ENCODE measurements at regions not wholly inside any gene's neighbourhood (a gene's known extent, or its start where the extent isn't known, plus 50 kb on each side); places are given as distances from the start of the nearest gene placed in this dataset.

- DNase-seq: no peak
- no peaks in the 10 kb centered on the region for H3K36me3 Mint-ChIP-seq (ENCODE audit: insufficient read depth)
- H3K4me3 Mint-ChIP-seq: no peak overlapping the region
These were observed 377.6 kb upstream of the TRIB2 start for GRCh38 chr2:12338946-12339697.

DNA sequence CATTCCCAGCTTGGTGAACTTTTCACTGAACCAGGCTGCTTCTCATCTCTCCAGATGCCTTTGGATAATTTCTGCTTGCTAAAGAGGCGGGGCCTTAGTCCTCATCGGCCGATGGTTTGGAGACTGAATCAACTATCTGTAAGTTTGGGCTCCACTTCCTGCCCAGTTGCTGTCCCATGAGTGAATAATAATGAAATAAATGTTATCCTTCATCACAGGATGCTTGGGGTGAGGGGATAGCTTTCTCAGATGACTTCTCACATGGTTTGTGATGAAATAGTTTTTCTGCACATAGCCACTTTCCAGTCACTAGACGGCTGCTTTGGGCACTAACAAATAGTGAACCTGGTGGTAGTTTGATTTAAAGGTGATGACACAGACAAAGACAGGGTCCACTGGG lies 376.6 kb upstream of the TRIB2 start:
- Mint-ChIP-seq H3K9me3 (peaks cover 5% of the 10 kb centered on the region), H3K4me3 (no peak overlapping the region), H3K36me3 (ENCODE audit: insufficient read depth) (no peaks in the 10 kb centered on the region), H3K4me1 (ENCODE audit: low read depth) (no peaks in the 10 kb centered on the region), H3K27me3 (ENCODE audit: low read depth) (no peaks in the 10 kb centered on the region)
- DNase-seq (no peak), ATAC-seq (no peak)

More at GRCh38 chr2:12338946-12339697, 377.6 kb upstream of the TRIB2 start:
- H3K9me3 Mint-ChIP-seq: no peaks in the 10 kb centered on the region
- no peaks in the 10 kb centered on the region for H3K27me3 Mint-ChIP-seq (ENCODE audit: low read depth)
- H3K4me1 Mint-ChIP-seq (ENCODE audit: low read depth): peaks cover 9% of the 10 kb centered on the region
- ATAC-seq: no peak

GRCh38 chr2:12341215-12341614 lies 375.5 kb upstream of the TRIB2 start:
- H3K9me3 Mint-ChIP-seq: peaks cover 5% of the 10 kb centered on the region
- H3K27me3 Mint-ChIP-seq (ENCODE audit: low read depth): no peaks in the 10 kb centered on the region
- no peaks in the 10 kb centered on the region for H3K4me1 Mint-ChIP-seq (ENCODE audit: low read depth)
- ATAC-seq: no peak
- no peaks in the 10 kb centered on the region for H3K36me3 Mint-ChIP-seq (ENCODE audit: insufficient read depth)
- H3K4me3 Mint-ChIP-seq: no peak overlapping the region
- DNase-seq: no peak

- H3K4me3 Mint-ChIP-seq: no peak overlapping the region
- H3K27me3 Mint-ChIP-seq (ENCODE audit: low read depth): no peaks in the 10 kb centered on the region
- no peaks in the 10 kb centered on the region for H3K36me3 Mint-ChIP-seq (ENCODE audit: insufficient read depth)
- ATAC-seq (no peak), DNase-seq (no peak)
- peaks cover 5% of the 10 kb centered on the region for H3K9me3 Mint-ChIP-seq
- no peaks in the 10 kb centered on the region for H3K4me1 Mint-ChIP-seq (ENCODE audit: low read depth)
These were observed 374.8 kb upstream of the TRIB2 start for GRCh38 chr2:12341920-12342319.

- H3K9me3 Mint-ChIP-seq: peaks cover 5% of the 10 kb centered on the region
- no peaks in the 10 kb centered on the region for H3K27me3 Mint-ChIP-seq (ENCODE audit: low read depth)
- ATAC-seq (no peak), DNase-seq (no peak)
- H3K4me3 Mint-ChIP-seq: no peak overlapping the region
- H3K4me1 Mint-ChIP-seq (ENCODE audit: low read depth): no peaks in the 10 kb centered on the region
- H3K36me3 Mint-ChIP-seq (ENCODE audit: insufficient read depth): no peaks in the 10 kb centered on the region
These were observed 373.6 kb upstream of the TRIB2 start for GRCh38 chr2:12343141-12343540.

- H3K27me3 Mint-ChIP-seq (ENCODE audit: low read depth): no peaks in the 10 kb centered on the region
- no peaks in the 10 kb centered on the region for H3K36me3 Mint-ChIP-seq (ENCODE audit: insufficient read depth)
- peaks cover 5% of the 10 kb centered on the region for H3K9me3 Mint-ChIP-seq
- no peaks in the 10 kb centered on the region for H3K4me1 Mint-ChIP-seq (ENCODE audit: low read depth)
- no peak overlapping the region for H3K4me3 Mint-ChIP-seq
- no peak for ATAC-seq
- DNase-seq: no peak
These were observed 369.7 kb upstream of the TRIB2 start for GRCh38 chr2:12347066-12347493.

GRCh38 chr2:12348216-12348615 lies 368.5 kb upstream of the TRIB2 start:
- Mint-ChIP-seq H3K27me3 (ENCODE audit: low read depth) (no peaks in the 10 kb centered on the region), H3K4me1 (ENCODE audit: low read depth) (no peaks in the 10 kb centered on the region), H3K36me3 (ENCODE audit: insufficient read depth) (no peaks in the 10 kb centered on the region)

DNA sequence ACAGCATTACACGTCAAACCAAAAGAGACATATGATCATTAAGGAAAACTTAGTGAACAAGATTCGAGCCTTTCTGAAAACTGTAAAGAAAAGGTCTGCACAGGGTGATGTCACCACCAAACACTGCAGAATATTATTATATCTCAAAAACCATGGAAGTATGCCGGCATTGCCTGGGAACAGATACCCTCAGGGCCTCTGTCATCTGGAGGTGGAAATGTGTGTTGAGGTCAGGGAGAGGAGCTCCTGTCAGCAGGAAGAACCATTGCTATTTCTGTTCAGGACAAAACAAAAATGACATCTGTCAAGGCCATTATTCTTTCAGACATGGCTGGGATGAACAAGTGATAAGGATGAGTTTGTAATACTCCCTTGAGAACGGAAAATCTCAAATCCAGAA lies 365.9 kb upstream of the TRIB2 start:
- ATAC-seq: no peak
- Mint-ChIP-seq H3K9me3 (no peaks in the 10 kb centered on the region), H3K27me3 (ENCODE audit: low read depth) (no peaks in the 10 kb centered on the region), H3K4me3 (no peak overlapping the region), H3K4me1 (ENCODE audit: low read depth) (no peaks in the 10 kb centered on the region), H3K36me3 (ENCODE audit: insufficient read depth) (no peaks in the 10 kb centered on the region)
- no peak for DNase-seq

More at GRCh38 chr2:12348216-12348615, 368.5 kb upstream of the TRIB2 start:
- no peak overlapping the region for H3K4me3 Mint-ChIP-seq
- DNase-seq (no peak), ATAC-seq (no peak)
- H3K9me3 Mint-ChIP-seq: peaks cover 5% of the 10 kb centered on the region

DNA sequence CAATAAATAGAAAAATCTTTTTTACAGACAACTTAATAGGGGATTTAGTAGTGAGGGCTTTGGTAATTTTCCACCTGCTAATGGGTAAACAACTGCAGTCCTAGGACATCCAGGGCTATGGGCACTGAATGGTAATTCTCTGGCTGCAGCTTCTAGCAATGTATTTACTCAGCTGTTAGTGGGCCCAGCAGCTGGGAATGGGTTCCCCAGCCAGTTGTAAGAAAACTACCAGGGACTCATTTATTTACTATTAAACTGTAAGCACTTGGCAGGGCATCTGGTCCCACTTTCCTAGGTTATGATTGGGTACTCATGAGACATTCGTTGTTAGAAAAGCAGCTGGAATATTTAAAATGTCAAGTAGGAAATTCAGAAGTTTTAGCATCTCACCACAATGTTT lies 363.8 kb upstream of the TRIB2 start:
- H3K27me3 Mint-ChIP-seq (ENCODE audit: low read depth): no peaks in the 10 kb centered on the region
- ATAC-seq (no peak), DNase-seq (no peak)
- no peak overlapping the region for H3K4me3 Mint-ChIP-seq
- H3K9me3 Mint-ChIP-seq: no peaks in the 10 kb centered on the region
- H3K4me1 Mint-ChIP-seq (ENCODE audit: low read depth): no peaks in the 10 kb centered on the region
- H3K36me3 Mint-ChIP-seq (ENCODE audit: insufficient read depth): no peaks in the 10 kb centered on the region

DNA sequence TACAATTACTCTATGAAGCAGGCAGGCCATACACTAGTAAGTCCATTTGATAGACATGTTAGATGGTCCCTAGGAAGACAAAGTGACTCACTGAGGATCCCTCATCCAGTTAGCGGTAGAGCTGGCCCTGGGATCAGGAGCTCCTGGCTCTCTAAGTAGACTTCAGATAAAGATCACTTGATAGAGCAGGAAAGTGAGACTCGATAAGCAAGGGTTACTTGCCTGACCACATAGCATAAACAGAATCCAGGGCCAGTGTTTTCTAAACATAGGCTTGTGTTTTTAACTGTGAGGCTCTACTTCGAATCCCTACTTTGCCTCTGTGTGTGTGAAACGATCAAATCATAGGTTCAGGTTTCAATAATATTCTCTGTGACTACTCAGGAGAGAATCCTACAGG lies 355.2 kb upstream of the TRIB2 start:
- ATAC-seq (no peak), DNase-seq (no peak)
- H3K4me3 Mint-ChIP-seq: no peak overlapping the region
- peaks cover under 1% of the 10 kb centered on the region for H3K36me3 Mint-ChIP-seq (ENCODE audit: insufficient read depth)
- H3K4me1 Mint-ChIP-seq (ENCODE audit: low read depth): no peaks in the 10 kb centered on the region
- H3K9me3 Mint-ChIP-seq: peaks cover 1% of the 10 kb centered on the region
- no peaks in the 10 kb centered on the region for H3K27me3 Mint-ChIP-seq (ENCODE audit: low read depth)

DNA sequence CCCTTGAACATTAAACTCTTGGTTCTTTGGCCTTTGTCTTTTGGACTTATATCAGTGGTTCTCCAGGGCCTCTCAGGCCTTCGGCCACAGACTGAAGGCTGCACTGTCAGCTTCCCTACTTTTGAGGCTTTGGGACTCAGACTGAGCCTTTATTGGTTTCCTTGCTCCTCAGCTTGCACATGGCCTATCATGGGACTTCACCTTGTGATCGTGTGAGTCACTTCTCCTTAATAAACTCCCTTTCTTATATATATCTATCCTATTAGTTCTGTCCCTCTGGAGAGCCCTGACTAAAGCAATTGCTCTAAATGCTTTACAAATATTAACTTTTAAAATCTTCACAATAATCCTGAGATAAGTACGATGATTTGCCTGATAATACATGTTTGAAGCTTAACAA lies 353.6 kb upstream of the TRIB2 start:
- DNase-seq (no peak), ATAC-seq (no peak)
- Mint-ChIP-seq H3K36me3 (ENCODE audit: insufficient read depth) (peaks cover 3% of the 10 kb centered on the region), H3K4me3 (no peak overlapping the region), H3K4me1 (ENCODE audit: low read depth) (no peaks in the 10 kb centered on the region), H3K9me3 (peaks cover 4% of the 10 kb centered on the region), H3K27me3 (ENCODE audit: low read depth) (no peaks in the 10 kb centered on the region)

- H3K27me3 Mint-ChIP-seq (ENCODE audit: low read depth): no peaks in the 10 kb centered on the region
These were observed 353.2 kb upstream of the TRIB2 start for GRCh38 chr2:12363569-12363968.

GRCh38 chr2:12369566-12369965 lies 347.2 kb upstream of the TRIB2 start:
- ATAC-seq (no peak), DNase-seq (no peak)
- H3K27me3 Mint-ChIP-seq (ENCODE audit: low read depth): no peaks in the 10 kb centered on the region
- H3K4me3 Mint-ChIP-seq: no peak overlapping the region
- peaks cover 4% of the 10 kb centered on the region for H3K9me3 Mint-ChIP-seq
- H3K36me3 Mint-ChIP-seq (ENCODE audit: insufficient read depth): peaks cover 3% of the 10 kb centered on the region
- H3K4me1 Mint-ChIP-seq (ENCODE audit: low read depth): no peaks in the 10 kb centered on the region

More at GRCh38 chr2:12363569-12363968, 353.2 kb upstream of the TRIB2 start:
- peaks cover 3% of the 10 kb centered on the region for H3K36me3 Mint-ChIP-seq (ENCODE audit: insufficient read depth)
- no peak overlapping the region for H3K4me3 Mint-ChIP-seq
- ATAC-seq (no peak), DNase-seq (no peak)
- H3K4me1 Mint-ChIP-seq (ENCODE audit: low read depth): no peaks in the 10 kb centered on the region
- peaks cover 4% of the 10 kb centered on the region for H3K9me3 Mint-ChIP-seq

GRCh38 chr2:12376025-12376424 lies 340.7 kb upstream of the TRIB2 start:
- H3K36me3 Mint-ChIP-seq (ENCODE audit: insufficient read depth): no peaks in the 10 kb centered on the region
- no peak for ATAC-seq
- no peak for DNase-seq
- peaks cover 8% of the 10 kb centered on the region for H3K4me1 Mint-ChIP-seq (ENCODE audit: low read depth)
- no peaks in the 10 kb centered on the region for H3K27me3 Mint-ChIP-seq (ENCODE audit: low read depth)
- peak overlapping the region; percentile 7 for H3K4me3 Mint-ChIP-seq
- no peaks in the 10 kb centered on the region for H3K9me3 Mint-ChIP-seq

DNA sequence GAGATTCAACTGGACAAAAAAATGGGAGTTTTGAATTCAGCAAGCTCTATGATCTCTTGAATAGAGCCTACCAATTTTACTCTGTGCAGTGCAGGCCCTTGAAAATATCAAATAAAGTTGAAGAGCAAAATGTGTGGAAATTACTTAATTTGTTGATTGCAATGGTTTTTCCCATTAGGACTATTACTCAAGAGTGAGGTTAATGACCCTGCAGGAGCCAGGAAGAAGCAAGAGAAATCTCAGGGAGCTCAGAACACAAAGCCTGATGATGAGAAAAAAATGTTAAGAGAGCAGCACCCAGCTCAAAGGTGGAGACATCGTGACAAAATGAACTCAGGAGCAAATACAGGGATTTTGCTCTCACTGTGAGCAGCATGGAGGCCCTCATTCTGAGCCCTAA lies 337.6 kb upstream of the TRIB2 start:
- Mint-ChIP-seq H3K4me1 (ENCODE audit: low read depth) (peaks cover 8% of the 10 kb centered on the region), H3K36me3 (ENCODE audit: insufficient read depth) (no peaks in the 10 kb centered on the region), H3K9me3 (no peaks in the 10 kb centered on the region), H3K27me3 (ENCODE audit: low read depth) (no peaks in the 10 kb centered on the region), H3K4me3 (no peak overlapping the region)
- DNase-seq (no peak), ATAC-seq (no peak)

All from activated T-cell treated with anti-CD3 and anti-CD28 coated beads, Interleukin-2, amount 50 U/mL, for 4 hours (primary cell).